HepG2 (cell line): ENCODE measurements at regions not wholly inside any gene's neighbourhood (a gene's known extent, or its start where the extent isn't known, plus 50 kb on each side); places are given as distances from the start of the nearest gene placed in this dataset.

ENCODE experiments used
- GTF3A ChIP-seq: sonication (generic); formaldehyde crosslinking; conservative IDR thresholded peaks from 2 replicates; pipeline ENCODE4 v1.4.0; 2020; ENCODE audit warnings: mild to moderate bottlenecking, missing genetic modification reagents
- HINFP ChIP-seq: sonication (generic); formaldehyde crosslinking; IDR thresholded peaks from 2 replicates; pipeline ENCODE4 v1.4.0; 2020; ENCODE audit warnings: low read depth, mild to moderate bottlenecking, missing genetic modification reagents
- HOXA9 ChIP-seq: sonication (generic); formaldehyde crosslinking; IDR thresholded peaks from 2 replicates; pipeline ENCODE4 v1.8.1; 2022; ENCODE audit warnings: missing genetic modification reagents, mild to moderate bottlenecking, moderate library complexity, borderline replicate concordance
- KLF13 ChIP-seq: sonication (generic); formaldehyde crosslinking; IDR thresholded peaks from 2 replicates; pipeline ENCODE4 v1.4.0; 2020; ENCODE audit warnings: mild to moderate bottlenecking, missing genetic modification reagents
- ZBTB8A ChIP-seq: sonication (generic); formaldehyde crosslinking; IDR thresholded peaks from 2 replicates; pipeline ENCODE4 v1.4.0; 2020; ENCODE audit warnings: mild to moderate bottlenecking, low read depth, missing genetic modification reagents, borderline replicate concordance
- ZFP91 ChIP-seq: sonication (generic); formaldehyde crosslinking; IDR thresholded peaks from 2 replicates; pipeline ENCODE4 v1.9.0; 2022; ENCODE audit warnings: missing genetic modification reagents, mild to moderate bottlenecking, borderline replicate concordance
- ZIK1 ChIP-seq: sonication (generic); formaldehyde crosslinking; IDR thresholded peaks from 2 replicates; pipeline ENCODE4 v1.5.0; 2020; ENCODE audit warnings: mild to moderate bottlenecking, low read depth, missing genetic modification reagents, borderline replicate concordance
- ZNF230 ChIP-seq: sonication (generic); formaldehyde crosslinking; IDR thresholded peaks from 2 replicates; pipeline ENCODE4 v1.4.0; 2020; ENCODE audit warnings: mild to moderate bottlenecking, missing genetic modification reagents
- ZNF260 ChIP-seq: sonication (generic); formaldehyde crosslinking; IDR thresholded peaks from 2 replicates; pipeline ENCODE4 v1.4.0; 2020; ENCODE audit warnings: missing genetic modification reagents, low read depth, mild to moderate bottlenecking, borderline replicate concordance
- ZNF451 ChIP-seq: sonication (generic); formaldehyde crosslinking; IDR thresholded peaks from 2 replicates; pipeline ENCODE4 v1.5.0; 2020; ENCODE audit warnings: mild to moderate bottlenecking, missing genetic modification reagents
- ZNF468 ChIP-seq: sonication (generic); formaldehyde crosslinking; IDR thresholded peaks from 2 replicates; pipeline ENCODE4 v1.8.0; 2022; ENCODE audit warnings: mild to moderate bottlenecking, moderate library complexity, missing genetic modification reagents
- ZNF619 ChIP-seq: sonication (generic); formaldehyde crosslinking; IDR thresholded peaks from 2 replicates; pipeline ENCODE4 v1.4.0; 2020; ENCODE audit warnings: mild to moderate bottlenecking, missing genetic modification reagents
- ZNF780A ChIP-seq: sonication (generic); formaldehyde crosslinking; IDR thresholded peaks from 2 replicates; pipeline ENCODE4 v1.8.0; 2022; ENCODE audit warnings: mild to moderate bottlenecking, missing genetic modification reagents, moderate library complexity
- TF ChIP-seq, protein P1 (sequence below): sonication (generic); formaldehyde crosslinking; IDR thresholded peaks from 2 replicates; pipeline ENCODE4 v1.4.0; 2020; ENCODE audit warnings: mild to moderate bottlenecking, missing genetic modification reagents
- TF ChIP-seq, protein P2 (sequence below): sonication (generic); formaldehyde crosslinking; IDR thresholded peaks from 2 replicates; pipeline ENCODE4 v1.8.0; 2022; ENCODE audit warnings: mild to moderate bottlenecking, missing genetic modification reagents, moderate library complexity
- TF ChIP-seq, protein P3 (sequence below): sonication (generic); formaldehyde crosslinking; IDR thresholded peaks from 2 replicates; pipeline ENCODE4 v1.4.0; 2020; ENCODE audit warnings: mild to moderate bottlenecking, low read depth, missing genetic modification reagents
- TF ChIP-seq, protein P4 (sequence below): sonication (generic); formaldehyde crosslinking; IDR thresholded peaks from 2 replicates; pipeline ENCODE4 v1.8.0; 2022; ENCODE audit warnings: missing genetic modification reagents, mild to moderate bottlenecking, moderate library complexity, borderline replicate concordance
- TF ChIP-seq, protein P5 (sequence below): fragments of 450-650 bp; IDR thresholded peaks from 2 replicates; pipeline ENCODE4 v1.6.1; 2016

GRCh38 chr16:21524752-21525028 lies 74.7 kb upstream of the METTL9 start (continued):
- TF ChIP-seq, protein P1, sequence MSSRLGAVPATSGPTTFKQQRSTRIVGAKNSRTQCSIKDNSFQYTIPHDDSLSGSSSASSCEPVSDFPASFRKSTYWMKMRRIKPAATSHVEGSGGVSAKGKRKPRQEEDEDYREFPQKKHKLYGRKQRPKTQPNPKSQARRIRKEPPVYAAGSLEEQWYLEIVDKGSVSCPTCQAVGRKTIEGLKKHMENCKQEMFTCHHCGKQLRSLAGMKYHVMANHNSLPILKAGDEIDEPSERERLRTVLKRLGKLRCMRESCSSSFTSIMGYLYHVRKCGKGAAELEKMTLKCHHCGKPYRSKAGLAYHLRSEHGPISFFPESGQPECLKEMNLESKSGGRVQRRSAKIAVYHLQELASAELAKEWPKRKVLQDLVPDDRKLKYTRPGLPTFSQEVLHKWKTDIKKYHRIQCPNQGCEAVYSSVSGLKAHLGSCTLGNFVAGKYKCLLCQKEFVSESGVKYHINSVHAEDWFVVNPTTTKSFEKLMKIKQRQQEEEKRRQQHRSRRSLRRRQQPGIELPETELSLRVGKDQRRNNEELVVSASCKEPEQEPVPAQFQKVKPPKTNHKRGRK (CRISPR knock-in tag): 0 out of 2 replicates have a peak, but pooled peaks have one; percentile 3
- TF ChIP-seq GTF3A (peak; percentile 69; the same call in 1 of the 2 replicates), ZFP91 (CRISPR knock-in tag) (peak; percentile 14; the same call in 1 of the 2 replicates), ZBTB8A (CRISPR knock-in tag) (0 out of 2 replicates have a peak, but pooled peaks have one; percentile 76), ZNF780A (CRISPR knock-in tag) (0 out of 2 replicates have a peak, but pooled peaks have one; percentile 6), ZNF468 (CRISPR knock-in tag) (0 out of 2 replicates have a peak, but pooled peaks have one; percentile 68), ZNF451 (CRISPR knock-in tag) (peak; percentile 23; the same call in 1 of the 2 replicates), ZNF260 (CRISPR knock-in tag) (0 out of 2 replicates have a peak, but pooled peaks have one; percentile 21), KLF13 (0 out of 2 replicates have a peak, but pooled peaks have one; percentile 10), ZNF619 (CRISPR knock-in tag) (0 out of 2 replicates have a peak, but pooled peaks have one; percentile 69), HOXA9 (CRISPR knock-in tag) (0 out of 2 replicates have a peak, but pooled peaks have one; percentile 59), ZNF230 (CRISPR knock-in tag) (0 out of 2 replicates have a peak, but pooled peaks have one; percentile 54), ZIK1 (CRISPR knock-in tag) (peak; percentile 49; the same call in 1 of the 2 replicates), HINFP (CRISPR knock-in tag) (peak; percentile 4; the same call in 1 of the 2 replicates)
- TF ChIP-seq, protein P2, sequence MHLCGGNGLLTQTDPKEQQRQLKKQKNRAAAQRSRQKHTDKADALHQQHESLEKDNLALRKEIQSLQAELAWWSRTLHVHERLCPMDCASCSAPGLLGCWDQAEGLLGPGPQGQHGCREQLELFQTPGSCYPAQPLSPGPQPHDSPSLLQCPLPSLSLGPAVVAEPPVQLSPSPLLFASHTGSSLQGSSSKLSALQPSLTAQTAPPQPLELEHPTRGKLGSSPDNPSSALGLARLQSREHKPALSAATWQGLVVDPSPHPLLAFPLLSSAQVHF (CRISPR knock-in tag): peak; percentile 44; the same call in 1 of the 2 replicates
- TF ChIP-seq, protein P3, sequence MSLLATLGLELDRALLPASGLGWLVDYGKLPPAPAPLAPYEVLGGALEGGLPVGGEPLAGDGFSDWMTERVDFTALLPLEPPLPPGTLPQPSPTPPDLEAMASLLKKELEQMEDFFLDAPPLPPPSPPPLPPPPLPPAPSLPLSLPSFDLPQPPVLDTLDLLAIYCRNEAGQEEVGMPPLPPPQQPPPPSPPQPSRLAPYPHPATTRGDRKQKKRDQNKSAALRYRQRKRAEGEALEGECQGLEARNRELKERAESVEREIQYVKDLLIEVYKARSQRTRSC: peak; percentile 72; the same call in 1 of the 2 replicates
- TF ChIP-seq, protein P4, sequence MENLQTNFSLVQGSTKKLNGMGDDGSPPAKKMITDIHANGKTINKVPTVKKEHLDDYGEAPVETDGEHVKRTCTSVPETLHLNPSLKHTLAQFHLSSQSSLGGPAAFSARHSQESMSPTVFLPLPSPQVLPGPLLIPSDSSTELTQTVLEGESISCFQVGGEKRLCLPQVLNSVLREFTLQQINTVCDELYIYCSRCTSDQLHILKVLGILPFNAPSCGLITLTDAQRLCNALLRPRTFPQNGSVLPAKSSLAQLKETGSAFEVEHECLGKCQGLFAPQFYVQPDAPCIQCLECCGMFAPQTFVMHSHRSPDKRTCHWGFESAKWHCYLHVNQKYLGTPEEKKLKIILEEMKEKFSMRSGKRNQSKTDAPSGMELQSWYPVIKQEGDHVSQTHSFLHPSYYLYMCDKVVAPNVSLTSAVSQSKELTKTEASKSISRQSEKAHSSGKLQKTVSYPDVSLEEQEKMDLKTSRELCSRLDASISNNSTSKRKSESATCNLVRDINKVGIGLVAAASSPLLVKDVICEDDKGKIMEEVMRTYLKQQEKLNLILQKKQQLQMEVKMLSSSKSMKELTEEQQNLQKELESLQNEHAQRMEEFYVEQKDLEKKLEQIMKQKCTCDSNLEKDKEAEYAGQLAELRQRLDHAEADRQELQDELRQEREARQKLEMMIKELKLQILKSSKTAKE: peak; percentile 37; the same call in 1 of the 2 replicates
- TF ChIP-seq, protein P5, sequence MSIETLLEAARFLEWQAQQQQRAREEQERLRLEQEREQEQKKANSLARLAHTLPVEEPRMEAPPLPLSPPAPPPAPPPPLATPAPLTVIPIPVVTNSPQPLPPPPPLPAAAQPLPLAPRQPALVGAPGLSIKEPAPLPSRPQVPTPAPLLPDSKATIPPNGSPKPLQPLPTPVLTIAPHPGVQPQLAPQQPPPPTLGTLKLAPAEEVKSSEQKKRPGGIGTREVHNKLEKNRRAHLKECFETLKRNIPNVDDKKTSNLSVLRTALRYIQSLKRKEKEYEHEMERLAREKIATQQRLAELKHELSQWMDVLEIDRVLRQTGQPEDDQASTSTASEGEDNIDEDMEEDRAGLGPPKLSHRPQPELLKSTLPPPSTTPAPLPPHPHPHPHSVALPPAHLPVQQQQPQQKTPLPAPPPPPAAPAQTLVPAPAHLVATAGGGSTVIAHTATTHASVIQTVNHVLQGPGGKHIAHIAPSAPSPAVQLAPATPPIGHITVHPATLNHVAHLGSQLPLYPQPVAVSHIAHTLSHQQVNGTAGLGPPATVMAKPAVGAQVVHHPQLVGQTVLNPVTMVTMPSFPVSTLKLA: peak; percentile 100
